Activated CD4-positive, CD25-positive, alpha-beta regulatory T cell treated with anti-CD3 and anti-CD28 coated beads, Interleukin-2, amount 50 U/mL, for 24 hours (primary cell): ENCODE measurements at regions not wholly inside any gene's neighbourhood (a gene's known extent, or its start where the extent isn't known, plus 50 kb on each side); places are given as distances from the start of the nearest gene placed in this dataset.
"Not testable (repeated sequence)": the region's sequence is repeated elsewhere in the genome, so short reads cannot be mapped to it uniquely, and the experiment has no call there.

ENCODE experiments used
- ATAC-seq, 2 donors: fragments of 150-1000 bp; cut with Tn5 transposase; one replicate each; pipeline ENCODE4 v1.10.0; 2021; ENCODE audit warnings: mild to moderate bottlenecking in 1 of 2, moderate library complexity in 1 of 2

DNA sequence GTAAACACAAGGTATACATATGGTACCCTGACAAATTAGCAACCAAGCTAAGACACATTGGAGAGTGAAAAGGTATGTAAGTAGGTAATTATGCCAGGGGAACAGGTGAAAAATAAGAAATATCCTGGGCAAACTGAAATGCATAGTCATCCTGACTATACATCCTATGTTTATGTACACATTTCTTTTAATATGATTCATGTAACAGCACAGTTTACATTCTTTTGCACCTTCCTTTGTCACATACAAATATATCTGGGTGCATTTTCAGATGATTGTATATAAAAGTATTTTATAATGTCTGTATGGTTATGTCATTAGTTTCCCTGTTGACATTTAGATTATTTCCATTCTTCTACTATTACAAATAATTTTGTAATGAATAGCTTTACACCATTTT, 1146.9 kb downstream of the EFNA5 start:
- ATAC-seq: no peak

DNA sequence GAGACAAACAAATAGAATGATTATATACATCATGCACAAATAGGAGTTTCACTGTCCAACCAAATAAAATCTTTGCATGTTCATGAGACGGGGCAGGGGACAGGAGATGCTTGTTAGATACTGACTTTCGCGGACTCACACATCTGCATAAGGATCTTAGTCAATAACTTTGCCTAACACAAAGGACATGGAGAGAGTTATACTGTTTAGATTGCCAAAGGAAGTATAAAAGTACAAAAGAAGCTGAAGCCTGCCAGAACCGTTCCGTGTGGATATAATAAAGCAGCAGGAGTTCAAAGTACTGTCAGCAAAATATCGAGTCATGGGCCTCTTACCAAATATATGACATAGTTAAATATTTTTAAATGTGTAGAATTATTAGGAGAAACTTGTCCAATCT, 1148.4 kb downstream of the EFNA5 start:
- no peak for ATAC-seq

DNA sequence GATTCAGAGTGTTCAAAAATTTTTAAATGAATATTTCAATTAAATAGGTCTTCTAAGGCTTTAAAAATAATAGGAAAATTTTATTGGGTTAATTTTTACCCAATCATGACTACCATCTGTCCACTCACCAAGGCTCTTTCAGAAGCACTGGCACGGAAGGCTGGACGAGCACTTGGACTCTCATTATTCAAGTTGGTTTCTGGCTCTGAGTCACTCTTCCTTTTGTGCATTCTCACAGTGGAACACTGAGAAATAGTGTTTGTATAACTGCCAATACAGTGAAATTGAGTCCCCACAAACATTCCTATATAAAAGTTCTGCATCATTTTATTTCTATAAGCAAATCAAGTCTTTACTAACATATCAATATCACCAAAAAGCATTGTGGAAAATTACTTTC, 1149.0 kb downstream of the EFNA5 start:
- ATAC-seq: no peak

DNA sequence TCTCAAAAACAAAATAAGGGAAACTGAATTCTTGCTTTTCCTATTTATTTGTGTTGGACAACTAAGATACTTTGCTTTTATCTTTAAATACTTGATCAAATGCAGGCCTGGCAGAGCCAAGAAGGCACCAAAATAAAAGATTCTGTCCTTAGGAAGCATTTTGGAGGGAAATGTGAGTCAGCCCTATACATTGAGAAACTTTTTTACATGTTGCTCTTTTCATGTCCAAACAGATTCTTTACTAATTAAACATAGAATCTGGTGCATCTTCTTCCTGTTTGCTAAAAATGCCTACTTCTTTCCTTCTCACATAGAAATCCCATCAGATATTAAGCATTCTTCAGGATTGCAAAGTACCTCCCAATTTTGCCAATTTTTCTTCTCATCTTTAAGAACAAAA, 1160.4 kb downstream of the EFNA5 start:
- ATAC-seq: no peak

DNA sequence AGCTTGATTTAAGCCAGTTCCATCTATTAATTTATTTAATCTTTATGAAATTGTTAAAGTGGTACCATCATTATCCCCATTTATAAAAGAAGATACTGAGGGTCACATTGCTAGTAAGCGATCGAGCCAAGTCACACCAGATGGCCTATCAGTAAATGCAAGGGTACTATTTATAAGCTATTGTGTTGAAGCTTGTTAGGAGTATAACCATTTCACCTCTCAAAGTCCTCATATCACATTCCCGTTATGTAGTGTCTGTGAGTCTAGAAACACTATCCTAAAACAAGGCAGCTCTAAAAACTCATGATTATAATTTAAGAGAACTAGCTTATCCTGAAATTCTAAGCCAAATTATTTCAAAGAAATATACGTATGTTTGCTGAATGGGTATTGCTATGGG, 1161.8 kb downstream of the EFNA5 start:
- ATAC-seq: no peak

DNA sequence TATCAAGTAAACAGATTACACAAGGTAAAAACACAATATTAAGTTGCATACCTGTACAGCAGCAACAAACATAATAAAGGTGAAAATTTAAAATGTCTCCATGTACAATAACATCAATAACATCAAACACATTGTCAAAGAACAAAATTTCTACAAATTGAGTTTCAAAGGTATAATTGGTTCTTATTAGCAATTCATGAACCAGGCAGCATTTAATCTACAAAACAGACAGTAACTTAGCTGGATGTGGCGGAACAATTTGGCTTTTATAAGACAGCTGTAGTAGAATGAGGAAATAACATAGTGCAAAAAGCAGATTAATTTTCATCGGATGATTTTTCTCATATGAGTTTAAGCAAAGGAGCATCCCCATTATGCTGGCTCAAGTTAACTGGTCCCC, 1176.8 kb downstream of the EFNA5 start:
- ATAC-seq: no peak

DNA sequence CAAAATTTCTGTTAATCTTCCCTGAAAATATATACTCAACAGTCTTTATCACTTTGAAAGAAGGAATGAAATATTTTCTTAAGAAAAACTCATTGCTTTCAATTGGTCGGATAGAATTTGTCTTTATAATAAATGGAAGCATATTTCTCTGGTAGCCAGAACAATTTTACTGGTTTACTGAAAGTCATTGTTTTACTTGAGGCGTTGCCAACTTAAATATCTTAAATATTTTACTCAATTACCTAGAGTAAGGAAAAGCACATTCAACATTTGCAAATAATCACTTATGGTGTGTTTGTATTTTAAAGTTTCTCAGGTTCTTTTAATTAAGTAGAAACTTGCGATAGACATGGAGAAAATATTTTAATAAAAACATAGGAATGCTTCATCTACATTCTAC, 1181.7 kb downstream of the EFNA5 start:
- ATAC-seq: no peak

DNA sequence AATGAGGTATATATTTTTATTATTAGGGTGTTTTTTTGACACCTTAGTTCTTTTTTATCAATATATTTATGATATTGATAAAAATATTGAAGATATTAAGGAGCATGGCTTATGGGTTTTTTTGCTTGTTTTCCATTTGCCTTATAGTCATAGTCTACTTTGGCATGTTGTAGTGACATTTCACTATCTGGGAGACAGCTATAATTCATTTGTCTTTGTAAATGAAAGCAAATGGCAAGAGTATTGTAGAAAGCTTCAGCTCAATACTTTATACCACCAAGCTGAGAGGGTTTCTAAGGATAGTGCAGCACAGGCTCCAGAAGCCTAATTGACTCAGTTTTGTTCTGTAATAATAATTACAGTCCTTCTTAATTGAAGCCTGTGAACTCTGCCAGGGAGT, 1182.3 kb downstream of the EFNA5 start:
- ATAC-seq: no peak

DNA sequence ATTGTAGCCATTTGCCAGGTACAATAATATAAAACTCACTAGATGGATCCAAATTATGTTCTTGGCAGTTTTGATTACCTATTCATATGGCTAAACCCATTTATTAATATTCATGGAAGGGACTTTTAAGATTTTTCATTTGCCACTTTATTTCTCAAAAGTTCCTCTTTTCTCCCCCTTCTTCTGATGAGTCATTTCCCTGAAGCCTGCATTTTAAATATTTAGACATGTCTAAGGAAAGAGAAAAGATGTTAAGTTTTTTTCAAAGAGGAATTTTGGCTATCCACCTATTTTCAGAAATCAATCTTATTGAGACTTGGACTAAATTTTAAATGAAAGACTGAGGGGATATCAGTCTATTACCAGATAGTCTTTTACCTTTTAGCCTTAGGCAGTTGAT, 1189.4 kb downstream of the EFNA5 start:
- ATAC-seq: no peak

DNA sequence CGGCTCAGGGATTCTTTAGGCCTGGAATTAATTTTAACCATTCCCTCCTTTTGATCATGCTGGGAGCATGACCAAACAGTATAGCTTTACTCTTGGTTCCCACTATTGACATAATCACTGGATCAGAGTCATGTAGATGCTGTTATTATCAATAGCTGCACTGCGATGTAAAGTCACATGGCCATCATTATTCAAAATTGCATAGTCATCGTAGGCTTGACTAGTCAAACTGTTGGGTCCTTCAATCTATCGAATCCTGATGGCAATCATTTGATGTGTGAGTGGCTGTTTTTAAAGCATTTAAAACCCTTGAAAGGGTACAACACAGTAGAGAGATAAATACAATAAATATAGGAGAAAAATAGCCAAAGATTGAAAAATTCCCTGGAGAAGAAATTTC, 1194.1 kb downstream of the EFNA5 start:
- ATAC-seq: no peak

DNA sequence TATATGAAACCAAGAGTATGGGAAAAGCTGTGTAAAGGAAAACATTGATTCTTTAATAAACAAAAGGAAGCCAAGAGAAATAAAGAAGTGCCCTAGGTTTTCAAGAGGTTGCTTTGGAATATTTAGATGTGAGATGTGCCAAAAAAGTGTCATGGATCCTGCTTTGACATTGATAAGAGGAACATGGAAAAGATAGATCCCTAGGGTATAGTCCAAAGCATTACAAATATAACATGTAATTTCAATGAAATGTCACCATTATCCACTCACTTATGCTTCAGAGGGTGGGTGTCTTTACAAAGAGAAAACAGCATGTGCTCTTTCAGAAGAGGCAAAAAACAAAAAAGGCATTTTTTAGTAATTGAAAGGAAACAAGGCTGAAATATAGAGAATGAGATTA, 1196.7 kb downstream of the EFNA5 start:
- no peak for ATAC-seq

DNA sequence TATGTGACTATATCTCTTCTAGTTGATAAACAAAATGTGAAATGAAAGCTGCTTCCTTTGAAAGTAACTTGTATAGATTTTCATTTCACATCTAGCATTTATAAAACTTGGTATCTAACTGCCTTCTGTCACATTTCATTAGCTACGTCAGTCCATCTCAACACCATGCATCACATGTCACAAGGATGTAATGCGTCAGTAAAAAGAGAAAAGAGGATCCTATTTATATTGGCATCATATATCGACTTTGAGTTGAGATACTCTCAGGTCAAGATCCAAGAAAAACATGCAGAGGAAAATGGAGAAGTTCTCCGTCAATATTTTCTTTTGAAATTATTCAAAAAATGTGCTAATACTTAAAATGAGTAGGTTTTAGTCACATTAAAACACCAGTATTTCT, 1211.2 kb downstream of the EFNA5 start:
- ATAC-seq: no peak

DNA sequence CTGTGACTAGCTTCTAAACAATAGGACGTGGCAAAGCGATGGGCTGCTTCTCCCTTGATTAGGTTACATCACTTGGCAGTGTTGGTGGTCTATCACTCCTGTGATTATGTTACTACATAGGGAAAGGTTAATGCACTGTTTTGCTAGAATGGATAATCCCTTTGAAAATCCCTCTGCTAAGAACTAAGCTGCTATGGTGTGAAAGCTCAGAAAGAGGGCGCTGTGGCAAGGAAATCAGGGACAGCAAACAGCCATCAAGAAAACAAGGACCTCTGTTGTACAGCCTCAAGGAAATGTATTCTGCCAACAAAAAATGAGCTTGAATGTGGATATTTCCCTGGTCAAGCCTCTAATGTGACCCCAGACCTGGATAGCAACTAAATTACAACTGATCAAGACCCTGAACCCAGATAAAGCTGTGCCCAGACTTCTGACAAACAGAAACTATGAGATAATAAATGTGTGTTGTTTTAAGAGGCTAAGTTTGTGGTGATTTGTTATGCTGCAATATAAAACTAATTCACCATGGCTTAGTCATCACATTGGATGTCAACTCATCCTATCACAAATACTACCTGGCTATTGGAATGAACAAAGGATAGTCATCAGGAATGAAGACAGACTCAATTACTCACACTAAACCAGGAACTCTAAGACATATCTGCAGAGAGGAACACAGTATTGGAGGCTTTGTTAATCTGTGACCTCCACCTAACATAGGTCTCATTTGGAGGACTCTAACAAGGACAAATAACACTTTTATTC, 1215.9 kb downstream of the EFNA5 start:
- no peak for ATAC-seq

DNA sequence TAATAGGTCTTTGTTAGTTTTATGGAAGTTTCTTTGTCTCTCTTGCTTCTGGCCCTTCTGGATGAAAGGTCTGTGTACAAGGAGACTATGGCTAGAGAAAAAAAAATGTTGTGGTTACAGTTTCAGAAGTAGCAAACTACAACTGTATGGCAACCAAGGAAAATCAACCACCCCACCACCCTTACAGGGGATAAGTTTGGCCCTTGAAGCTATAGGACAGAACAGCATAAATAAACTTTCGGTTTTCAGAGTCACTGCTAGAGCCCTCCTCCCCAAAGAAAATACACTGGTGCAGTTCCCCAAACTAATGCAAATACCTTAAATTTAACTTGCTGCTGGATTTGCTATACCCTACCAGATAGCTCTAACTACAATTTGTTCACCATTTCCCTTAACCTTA, 1216.7 kb downstream of the EFNA5 start:
- no peak for ATAC-seq

DNA sequence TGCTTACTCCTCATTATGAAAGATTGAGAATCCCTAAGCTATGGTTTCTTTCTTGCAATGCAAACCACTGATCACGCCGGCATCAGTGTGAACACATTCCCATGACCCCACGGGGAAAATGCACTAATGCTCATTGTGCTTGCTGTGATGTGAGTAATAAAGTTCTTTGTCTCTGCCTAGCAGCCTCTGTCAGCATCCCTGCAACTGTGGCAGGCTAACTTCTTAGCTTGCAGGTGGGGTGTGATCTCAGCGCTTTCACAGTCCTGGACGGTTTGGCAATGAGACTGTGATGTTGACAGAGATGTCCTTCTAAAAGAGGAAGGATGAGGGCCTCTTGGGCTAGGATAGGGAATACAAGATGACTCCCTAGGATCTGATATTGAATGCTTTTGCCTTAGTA, 1218.7 kb downstream of the EFNA5 start:
- ATAC-seq: no peak

DNA sequence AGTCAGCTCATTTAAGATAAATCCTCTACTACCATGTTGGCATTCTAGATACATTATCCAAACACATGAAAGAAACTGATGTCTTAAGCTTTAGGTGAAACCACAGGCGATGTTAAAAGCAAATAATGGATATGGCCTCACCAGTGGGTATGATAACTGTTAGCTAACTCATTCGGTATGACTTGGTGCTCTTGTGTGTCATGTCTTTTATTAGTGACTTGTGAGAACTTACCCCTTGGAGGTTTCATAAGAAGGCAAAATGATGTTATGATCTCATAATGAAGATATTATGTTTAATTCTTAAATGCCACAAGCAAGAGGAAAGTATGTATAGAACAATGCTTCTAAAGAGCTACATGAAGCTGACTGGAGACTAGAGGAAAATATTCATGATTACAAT, 1227.0 kb downstream of the EFNA5 start:
- no peak for ATAC-seq

DNA sequence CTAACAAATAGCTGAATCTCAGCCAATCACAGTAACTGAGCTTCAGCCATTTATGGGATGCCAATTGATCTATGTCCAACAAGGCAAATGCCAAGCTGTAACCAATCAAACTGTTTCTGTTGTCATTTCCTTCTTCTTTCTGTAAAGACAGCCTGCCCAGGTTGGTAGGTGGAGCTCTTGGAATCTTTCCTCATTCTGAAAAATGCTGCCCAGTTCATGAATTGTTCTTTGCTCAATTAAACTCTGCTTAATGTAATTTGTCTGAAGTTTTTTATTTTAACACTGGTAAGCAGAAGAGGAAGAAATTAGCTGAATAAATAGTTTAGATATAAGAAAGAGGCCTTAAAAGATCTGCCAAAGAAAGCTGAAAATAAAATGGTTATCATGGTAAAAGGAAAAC, 1235.6 kb downstream of the EFNA5 start:
- no peak for ATAC-seq

DNA sequence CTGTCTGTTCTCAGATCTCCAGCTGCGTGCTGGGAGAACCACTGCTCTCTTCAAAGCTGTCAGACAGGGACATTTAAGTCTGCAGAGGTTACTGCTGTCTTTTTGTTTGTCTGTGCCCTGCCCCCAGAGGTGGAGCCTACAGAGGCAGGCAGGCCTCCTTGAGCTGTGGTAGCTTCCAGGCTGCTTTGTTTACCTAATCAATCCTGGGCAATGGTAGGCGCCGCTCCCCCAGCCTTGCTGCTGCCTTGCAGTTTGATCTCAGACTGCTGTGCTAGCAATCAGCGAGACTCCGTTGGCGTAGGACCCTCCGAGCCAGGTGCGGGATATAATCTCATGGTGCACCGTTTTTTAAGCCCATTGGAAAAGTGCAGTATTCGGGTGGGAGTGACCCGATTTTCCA, 1240.0 kb downstream of the EFNA5 start:
- not testable (repeated sequence) for ATAC-seq

DNA sequence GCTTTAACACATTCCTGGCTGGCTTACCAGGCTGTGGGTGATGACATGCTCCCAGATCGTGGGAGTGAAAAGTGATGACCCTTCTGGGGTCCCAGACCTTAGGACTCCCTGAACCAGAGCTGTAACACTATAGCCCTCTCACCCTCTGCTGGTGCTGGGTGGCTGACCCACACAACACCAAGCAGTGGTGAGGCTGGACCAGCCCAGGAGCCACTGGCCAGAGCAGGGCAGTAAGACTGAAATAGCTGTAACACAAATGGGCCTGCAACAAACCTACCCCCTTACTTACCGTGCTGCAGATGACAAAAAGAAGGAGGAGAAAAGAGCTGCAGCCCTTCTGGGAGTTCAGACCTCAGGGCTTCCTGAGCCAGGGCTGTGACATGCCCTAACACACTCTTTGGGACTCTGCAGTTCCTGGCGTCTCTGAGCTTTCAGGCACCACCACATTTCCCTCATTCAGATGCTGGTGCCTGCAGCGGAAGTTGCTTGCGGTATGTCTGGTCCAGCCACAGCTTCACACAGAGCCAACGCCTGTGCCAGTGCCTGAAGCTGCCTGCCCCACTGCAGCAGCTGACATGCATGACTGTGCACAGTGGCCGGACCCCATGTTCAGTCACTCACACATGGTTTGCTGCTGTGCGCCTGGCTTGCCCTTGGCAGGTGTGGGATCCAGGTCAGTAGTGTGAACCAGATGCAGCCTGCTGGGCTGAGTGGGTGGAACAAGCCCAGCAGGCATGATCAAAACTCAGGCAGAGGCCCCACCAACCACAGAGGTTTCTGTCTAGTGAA, 1247.4 kb downstream of the EFNA5 start:
- ATAC-seq: no peak

DNA sequence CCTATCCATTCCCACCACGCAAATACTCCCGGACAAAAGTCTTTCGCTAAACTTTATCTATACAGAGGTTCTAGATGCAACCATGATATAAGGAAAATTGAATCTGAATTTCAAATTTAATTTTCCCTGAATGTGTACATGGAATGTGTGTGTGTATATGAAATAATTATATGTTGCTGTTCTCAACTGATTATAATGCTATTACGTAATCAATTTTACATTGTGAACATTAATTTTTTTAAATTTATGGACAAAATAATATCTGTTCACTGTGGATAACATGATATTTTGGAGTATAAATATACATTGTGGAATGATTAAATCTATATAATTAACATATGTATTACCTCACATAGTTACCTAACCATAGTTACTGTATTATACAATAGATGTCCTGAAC, 1250.6 kb downstream of the EFNA5 start:
- ATAC-seq: no peak

DNA sequence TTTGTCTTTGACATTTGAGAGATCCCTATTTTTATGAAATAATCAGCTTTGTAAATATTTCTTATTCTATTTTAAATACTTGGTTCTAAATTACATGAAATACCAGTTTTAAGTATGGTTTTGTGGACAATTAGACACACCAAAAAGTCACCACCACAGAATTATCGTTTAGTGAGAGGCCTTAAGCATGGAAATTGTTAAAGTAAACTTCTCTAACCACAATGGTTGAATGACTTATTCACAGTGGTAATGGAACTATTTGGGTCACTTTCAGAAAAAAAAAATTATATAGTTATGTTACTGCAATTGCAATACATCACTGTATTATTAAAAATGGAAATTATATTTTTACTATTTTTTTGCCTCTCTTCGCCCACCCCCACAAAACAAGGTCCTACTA, 1252.5 kb downstream of the EFNA5 start:
- ATAC-seq: no peak

DNA sequence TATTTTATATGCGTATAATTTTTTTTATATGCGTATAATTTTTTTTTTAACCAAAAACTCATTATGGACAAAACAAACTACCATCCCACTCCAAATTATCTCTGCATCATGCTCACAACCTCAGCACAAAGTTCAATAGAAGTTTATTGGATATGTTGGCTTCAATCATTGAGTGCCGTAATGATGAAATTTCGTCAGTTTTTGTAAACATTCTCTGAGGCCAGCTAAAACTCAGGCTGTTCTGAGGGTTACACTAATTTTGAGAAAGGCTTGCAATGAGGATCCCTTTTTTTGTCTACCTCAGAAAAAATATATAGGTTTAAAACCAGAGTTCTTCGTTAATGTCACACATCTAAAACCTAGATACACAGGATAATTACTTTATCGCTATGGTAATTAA, 1253.2 kb downstream of the EFNA5 start:
- ATAC-seq: no peak

DNA sequence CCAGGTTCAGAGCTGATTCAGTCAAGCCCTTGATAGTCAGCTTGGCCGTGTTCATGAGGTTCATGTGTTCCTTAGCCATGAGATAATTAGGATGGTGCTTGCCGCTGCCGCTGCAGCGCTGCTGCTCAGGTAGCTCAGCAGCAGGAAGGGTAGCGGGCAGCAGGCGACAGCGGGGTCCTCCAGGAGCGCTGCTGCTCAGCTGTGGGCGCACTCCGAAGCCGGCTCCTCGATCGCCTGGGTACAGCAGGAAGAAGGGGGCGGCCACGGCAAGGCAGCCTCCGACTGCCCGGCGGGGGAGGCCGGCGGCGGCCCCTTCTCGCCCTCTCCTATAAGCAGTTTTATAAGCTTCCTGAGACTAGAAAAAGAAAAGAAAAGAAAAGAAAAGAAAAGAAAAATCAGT, 1253.6 kb downstream of the EFNA5 start:
- no peak for ATAC-seq

DNA sequence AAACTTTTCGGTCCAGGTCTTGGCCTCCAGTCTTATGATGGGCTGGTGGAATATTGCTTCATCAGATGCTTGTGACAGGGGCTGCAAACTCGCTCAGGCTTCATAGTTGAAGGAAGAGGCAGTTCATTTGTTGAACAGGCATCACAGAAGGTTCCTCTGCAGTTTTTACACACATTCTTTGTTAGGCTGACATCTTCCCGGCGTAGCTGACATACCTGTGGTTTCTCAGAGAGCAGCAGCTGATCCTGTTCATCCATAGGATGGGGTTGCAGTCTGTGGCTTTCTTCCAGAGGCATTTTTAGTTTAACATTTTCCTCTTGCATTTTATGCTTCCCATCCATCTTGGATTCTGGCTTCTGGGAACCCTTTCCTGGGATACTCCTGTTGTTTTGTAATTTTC, 1255.2 kb downstream of the EFNA5 start:
- no peak for ATAC-seq

DNA sequence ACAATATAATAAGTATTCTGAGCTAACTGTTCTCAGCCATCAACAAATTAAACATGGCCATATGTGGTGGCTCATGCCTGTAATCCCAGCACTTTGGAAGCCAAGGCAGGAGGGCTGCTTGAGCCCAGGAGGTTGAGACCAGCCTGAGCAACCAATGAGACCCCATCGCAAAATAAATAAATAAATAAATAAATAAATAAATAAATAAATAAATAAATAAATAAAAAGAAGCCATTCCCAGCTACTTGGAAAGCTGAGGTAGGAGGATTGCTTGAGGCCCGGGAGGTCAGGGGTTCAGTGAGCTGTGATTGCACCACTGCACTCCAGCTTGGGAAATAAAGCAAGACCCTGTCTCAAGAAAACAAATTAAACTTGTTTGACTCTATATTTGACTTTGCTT, 1256.4 kb downstream of the EFNA5 start:
- ATAC-seq: no peak
